Caco-2 (cell line): ENCODE measurements at regions not wholly inside any gene's neighbourhood (a gene's known extent, or its start where the extent isn't known, plus 50 kb on each side); places are given as distances from the start of the nearest gene placed in this dataset.

Experiments
- BruUV-seq: library from RNA; stranded (reverse); fragments of 400-500 nt; replicated peaks from 2 replicates; lab custom pipeline; 2021; lab: Mats Ljungman, UMichigan
- CTCF ChIA-PET: fragments of 300-600 bp; sonication (Branson Sonifier 250); formaldehyde crosslinking; loops from one replicate; lab custom pipeline; 2022; ENCODE audit warnings: antibody characterized with exemption; lab: Charles Lee
- POLR2A ChIA-PET: fragments of 300-600 bp; sonication (Branson Sonifier 250); formaldehyde crosslinking; loops from one replicate; lab custom pipeline; 2022; ENCODE audit warnings: antibody characterized with exemption; lab: Charles Lee
- DNase-seq, 2 experiments: peaks; one replicate each; pipeline versions ENCODE4 v3.0.0 to v3.0.0-alpha.2; 2020 to 2022
- H3K27me3 ChIP-seq: replicated peaks from 2 replicates; pipeline ENCODE4 v1.6.0; 2011; ENCODE audit warnings: low read length; ENCODE audit not compliant: control insufficient read depth, insufficient read depth
- H3K36me3 ChIP-seq: 2 replicates; pipeline ENCODE4 v1.5.1; 2011; ENCODE audit warnings: low read length; ENCODE audit not compliant: control insufficient read depth, insufficient read depth
- H3K4me1 ChIP-seq: fragments of 250-450 bp; sonication (Bioruptor Pico); 2 replicates; pipeline ENCODE4 v1.5.1; 2020; ENCODE audit warnings: mild to moderate bottlenecking
- H3K4me3 ChIP-seq: 2 replicates; pipeline ENCODE4 v1.5.1; 2011; ENCODE audit warnings: low read depth, mild to moderate bottlenecking, control low read depth, low read length
- H3K9me3 ChIP-seq: fragments of 250-450 bp; sonication (Bioruptor Pico); 2 replicates; pipeline ENCODE4 v1.5.1; 2020; ENCODE audit warnings: mild to moderate bottlenecking, moderate library complexity
- H3K27ac Mint-ChIP-seq: one replicate; pipeline ENCODE4 v1.8.0; 2022; ENCODE audit warnings: mixed read lengths; ENCODE audit not compliant: unreplicated experiment
- H3K27me3 Mint-ChIP-seq: one replicate; pipeline ENCODE4 v1.8.0; 2022; ENCODE audit warnings: mixed read lengths; ENCODE audit not compliant: insufficient read depth, unreplicated experiment
- H3K36me3 Mint-ChIP-seq: one replicate; pipeline ENCODE4 v1.8.0; 2022; ENCODE audit warnings: mild to moderate bottlenecking, mixed read lengths; ENCODE audit not compliant: insufficient read depth, unreplicated experiment
- H3K4me1 Mint-ChIP-seq: one replicate; pipeline ENCODE4 v1.8.0; 2022; ENCODE audit warnings: low read depth, mixed read lengths; ENCODE audit not compliant: unreplicated experiment
- H3K4me3 Mint-ChIP-seq: one replicate; pipeline ENCODE4 v1.8.0; 2022; ENCODE audit warnings: mild to moderate bottlenecking, moderate library complexity, mixed read lengths; ENCODE audit not compliant: unreplicated experiment
- H3K9me3 Mint-ChIP-seq: one replicate; pipeline ENCODE4 v1.8.0; 2022; ENCODE audit warnings: mixed read lengths; ENCODE audit not compliant: unreplicated experiment
- CTCF ChIP-seq, 2 experiments: fragments of 200-600 bp in 1 of 2; IDR thresholded peaks; 1 replicate in 1 of 2; 2 replicates in 1 of 2; pipeline versions ENCODE4 v1.5.1 to v1.8.0; 2011 to 2022; ENCODE audit warnings: antibody characterized with exemption in 1 of 2, control low read depth in 1 of 2, inconsistent platforms in 1 of 2, low read depth in 1 of 2, low read length in 1 of 2, mild to moderate bottlenecking in 1 of 2, moderate library complexity in 1 of 2; ENCODE audit not compliant: insufficient read depth in 1 of 2, severe bottlenecking in 1 of 2, unreplicated experiment in 1 of 2
- intact Hi-C: fragments of 100-400 bp; cut with micrococcal nuclease; formaldehyde crosslinking; loops from one replicate; pipeline ENCODE4 v1.10.0; 2022; ENCODE audit not compliant: unreplicated experiment

GRCh38 chr4:124143632-124144031 lies 568.9 kb downstream of the ANKRD50 start:
- CTCF ChIA-PET = no interaction called here
- no peak overlapping the region for H3K4me3 ChIP-seq

GRCh38 chr4:124144238-124144654 lies 568.3 kb downstream of the ANKRD50 start:
- H3K9me3 ChIP-seq = no peaks in the 10 kb centered on the region
- ChIA-PET CTCF (no interaction called here), POLR2A (no interaction called here)
- H3K27me3 ChIP-seq = no peaks in the 10 kb centered on the region
- H3K9me3 Mint-ChIP-seq = no peaks in the 10 kb centered on the region
- no peak overlapping the region for H3K4me3 Mint-ChIP-seq
- H3K4me1 ChIP-seq = no peaks in the 10 kb centered on the region
- BruUV-seq = no TSS peak
- no peak overlapping the region for H3K4me3 ChIP-seq
- intact Hi-C loops = no loop called here
- H3K27ac Mint-ChIP-seq = no peak overlapping the region
- no peaks in the 10 kb centered on the region for H3K36me3 Mint-ChIP-seq
- peaks cover 3% of the 10 kb centered on the region for H3K27me3 Mint-ChIP-seq
- no peaks in the 10 kb centered on the region for H3K36me3 ChIP-seq
- DNase-seq = no peak
- no peak for TF ChIP-seq CTCF (IDR thresholded peaks at IDR 0.05; ENCODE audit: insufficient read depth in 1 of 2, low read depth in 1 of 2, low read length in 1 of 2, severe bottlenecking in 1 of 2, unreplicated experiment in 1 of 2)
- no peaks in the 10 kb centered on the region for H3K4me1 Mint-ChIP-seq

More at GRCh38 chr4:124143632-124144031, 568.9 kb downstream of the ANKRD50 start:
- Histone ChIP-seq H3K36me3 (no peaks in the 10 kb centered on the region), H3K4me1 (no peaks in the 10 kb centered on the region), H3K27me3 (no peaks in the 10 kb centered on the region), H3K9me3 (no peaks in the 10 kb centered on the region)
- Mint-ChIP-seq H3K9me3 (no peaks in the 10 kb centered on the region), H3K4me1 (no peaks in the 10 kb centered on the region), H3K4me3 (no peak overlapping the region), H3K27ac (no peak overlapping the region), H3K27me3 (peaks cover 3% of the 10 kb centered on the region), H3K36me3 (no peaks in the 10 kb centered on the region)
- no TSS peak for BruUV-seq
- TF ChIP-seq CTCF (IDR thresholded peaks at IDR 0.05; ENCODE audit: insufficient read depth in 1 of 2, low read depth in 1 of 2, low read length in 1 of 2, severe bottlenecking in 1 of 2, unreplicated experiment in 1 of 2) = no peak
- DNase-seq = no peak
- POLR2A ChIA-PET = no interaction called here
- intact Hi-C loops = no loop called here

- H3K4me1 Mint-ChIP-seq = no peaks in the 10 kb centered on the region
- POLR2A ChIA-PET = no interaction called here
These were observed 566.5 kb downstream of the ANKRD50 start for GRCh38 chr4:124146068-124146467.

More at GRCh38 chr4:124146068-124146467, 566.5 kb downstream of the ANKRD50 start:
- Histone ChIP-seq H3K4me3 (no peak overlapping the region), H3K27me3 (no peaks in the 10 kb centered on the region), H3K9me3 (no peaks in the 10 kb centered on the region), H3K36me3 (no peaks in the 10 kb centered on the region), H3K4me1 (no peaks in the 10 kb centered on the region)
- CTCF ChIA-PET = no interaction called here
- Mint-ChIP-seq H3K27me3 (peaks cover 3% of the 10 kb centered on the region), H3K36me3 (no peaks in the 10 kb centered on the region), H3K27ac (no peak overlapping the region), H3K4me3 (no peak overlapping the region), H3K9me3 (no peaks in the 10 kb centered on the region)
- intact Hi-C loops = no loop called here
- no peak for TF ChIP-seq CTCF (IDR thresholded peaks at IDR 0.05; ENCODE audit: insufficient read depth in 1 of 2, low read depth in 1 of 2, low read length in 1 of 2, severe bottlenecking in 1 of 2, unreplicated experiment in 1 of 2)
- no peak for DNase-seq
- BruUV-seq = no TSS peak
